Stimulated activated CD8-positive, alpha-beta memory T cell treated with anti-CD3 and anti-CD28 coated beads, Interleukin-15, amount 100 ng/mL, for 24 hours (primary cell): ENCODE measurements at regions not wholly inside any gene's neighbourhood (a gene's known extent, or its start where the extent isn't known, plus 50 kb on each side); places are given as distances from the start of the nearest gene placed in this dataset.
"Not testable (repeated sequence)": the region's sequence is repeated elsewhere in the genome, so short reads cannot be mapped to it uniquely, and the experiment has no call there.

Experiments
- DNase-seq: peaks from one replicate; pipeline ENCODE4 v3.0.0-alpha.2; 2020; ENCODE audit warnings: low read depth

DNA sequence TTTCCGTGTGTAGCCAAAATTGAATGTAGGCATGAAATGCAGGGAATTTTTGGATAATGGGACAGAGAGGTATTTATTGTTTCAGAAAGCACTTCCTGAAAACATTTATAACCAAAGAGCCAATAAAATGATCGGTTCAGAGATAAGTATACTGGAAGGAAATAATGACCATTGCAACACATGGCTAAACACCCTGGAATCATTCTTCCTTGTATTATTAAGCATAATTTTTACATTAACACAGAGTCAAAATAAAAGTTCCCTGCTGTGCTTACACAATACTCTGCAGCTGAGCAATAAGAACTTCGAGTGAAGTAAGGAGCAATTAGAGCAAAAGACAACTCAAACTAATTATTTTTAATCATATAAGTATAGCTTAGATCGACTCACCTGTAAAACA is 648.3 kb downstream of the TNS3 start:
- DNase-seq: no peak

DNA sequence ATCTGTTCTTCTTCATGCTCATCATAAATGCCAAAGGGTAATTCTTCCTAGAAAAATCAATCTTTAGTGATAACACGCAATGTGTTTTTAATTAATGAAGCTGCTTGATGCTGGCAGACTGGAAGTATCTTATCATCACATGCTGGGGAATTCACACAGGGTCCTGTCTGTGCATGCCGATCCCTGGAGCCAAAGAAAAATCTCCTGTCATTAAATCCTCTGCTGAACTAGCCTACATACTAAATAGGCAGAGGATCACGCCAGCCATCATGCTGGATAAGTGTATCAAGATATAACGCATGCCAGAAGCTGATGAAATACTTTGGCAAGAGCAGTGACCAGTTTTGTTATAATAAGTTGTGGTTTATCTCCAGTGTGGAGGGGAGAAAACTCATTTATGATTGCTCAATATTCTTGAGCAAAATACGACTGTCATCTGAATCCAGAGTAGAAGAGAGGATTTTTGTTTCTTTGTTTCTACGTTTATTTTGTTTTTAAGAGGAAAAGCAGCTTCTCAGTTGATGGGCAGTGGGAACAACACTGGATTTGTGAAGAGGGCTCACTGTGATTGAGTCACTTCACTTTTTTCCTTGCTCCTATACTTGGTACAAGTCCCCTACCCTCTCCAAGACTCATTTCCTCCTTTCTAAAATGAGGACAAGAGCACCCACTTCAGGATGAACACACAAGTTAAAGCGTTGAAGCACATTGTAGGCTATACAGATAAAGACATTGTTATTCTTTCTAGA is 649.1 kb downstream of the TNS3 start:
- no peak for DNase-seq

DNA sequence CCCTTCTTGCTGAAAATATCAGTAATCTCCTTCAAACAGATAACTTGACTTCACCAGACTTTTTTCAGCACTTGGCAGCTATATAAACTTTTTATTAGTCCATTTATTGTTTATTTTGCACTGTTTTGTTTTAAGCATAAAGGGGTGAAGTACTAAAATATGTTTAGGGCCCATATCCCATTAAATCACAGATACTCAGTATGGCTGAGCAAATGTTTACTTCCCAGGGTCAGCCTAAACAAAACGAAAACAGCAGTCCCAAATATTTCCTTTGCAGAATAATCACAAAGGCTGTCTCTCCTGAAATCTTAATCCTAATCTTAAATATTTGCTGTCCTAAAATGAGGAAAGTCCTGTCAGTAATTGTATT is 649.6 kb downstream of the TNS3 start:
- DNase-seq: no peak

DNA sequence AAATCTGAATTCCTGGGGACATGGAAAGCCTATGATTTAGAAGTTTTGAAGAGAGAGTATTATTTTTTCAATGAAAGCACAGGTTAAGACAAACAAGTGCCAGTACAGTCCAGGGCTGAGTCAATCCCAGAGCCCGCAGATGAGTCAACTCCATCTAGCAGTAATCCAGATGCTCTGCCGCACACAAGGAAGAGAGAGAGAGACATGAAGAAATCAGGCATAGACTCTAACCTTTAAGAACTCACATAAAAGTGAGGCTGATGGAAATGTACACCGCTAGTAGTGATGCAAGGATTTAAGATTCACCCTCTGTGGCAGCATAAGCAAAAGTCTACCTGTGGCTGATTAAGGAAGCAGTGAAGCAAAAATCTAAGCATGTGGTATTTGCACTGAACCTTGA is 651.5 kb downstream of the TNS3 start:
- DNase-seq: no peak

DNA sequence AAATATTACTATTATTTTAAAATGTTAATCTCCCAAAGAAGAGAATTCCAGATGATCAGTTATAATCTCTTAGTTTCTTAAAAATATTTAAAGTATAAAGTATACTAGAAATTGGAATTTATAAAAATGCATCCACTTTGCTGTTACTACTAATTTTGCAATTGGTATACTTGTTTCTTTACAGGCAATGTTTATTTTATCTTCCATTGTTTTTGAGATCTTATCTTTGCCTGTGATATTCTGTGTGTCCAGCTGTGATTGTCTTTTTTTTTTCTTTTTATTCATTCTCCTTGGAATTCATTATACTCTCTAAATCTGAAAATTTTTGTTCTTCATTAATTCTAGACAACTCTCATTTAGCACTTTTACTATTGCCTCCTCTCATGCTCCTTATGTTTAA is 652.6 kb downstream of the TNS3 start:
- DNase-seq: no peak

DNA sequence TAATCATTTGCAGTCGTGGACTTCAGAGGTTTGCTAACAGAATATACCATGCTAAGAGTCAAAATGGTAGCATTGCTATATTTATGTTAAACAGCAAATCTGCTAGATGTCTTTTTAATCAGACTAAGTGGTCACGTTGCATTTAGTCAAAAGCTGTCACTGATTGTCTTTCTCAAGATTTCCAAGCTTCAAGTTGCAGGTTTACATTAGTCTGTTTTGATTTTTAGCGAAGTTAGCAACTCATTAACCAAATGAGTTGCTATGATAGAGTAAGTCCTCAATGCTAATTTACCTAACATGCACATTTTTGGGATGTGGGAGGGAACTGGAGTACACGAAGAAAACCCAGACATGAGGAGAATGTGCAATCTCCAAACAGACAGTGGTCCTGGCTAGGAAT is 653.2 kb downstream of the TNS3 start:
- no peak for DNase-seq

DNA sequence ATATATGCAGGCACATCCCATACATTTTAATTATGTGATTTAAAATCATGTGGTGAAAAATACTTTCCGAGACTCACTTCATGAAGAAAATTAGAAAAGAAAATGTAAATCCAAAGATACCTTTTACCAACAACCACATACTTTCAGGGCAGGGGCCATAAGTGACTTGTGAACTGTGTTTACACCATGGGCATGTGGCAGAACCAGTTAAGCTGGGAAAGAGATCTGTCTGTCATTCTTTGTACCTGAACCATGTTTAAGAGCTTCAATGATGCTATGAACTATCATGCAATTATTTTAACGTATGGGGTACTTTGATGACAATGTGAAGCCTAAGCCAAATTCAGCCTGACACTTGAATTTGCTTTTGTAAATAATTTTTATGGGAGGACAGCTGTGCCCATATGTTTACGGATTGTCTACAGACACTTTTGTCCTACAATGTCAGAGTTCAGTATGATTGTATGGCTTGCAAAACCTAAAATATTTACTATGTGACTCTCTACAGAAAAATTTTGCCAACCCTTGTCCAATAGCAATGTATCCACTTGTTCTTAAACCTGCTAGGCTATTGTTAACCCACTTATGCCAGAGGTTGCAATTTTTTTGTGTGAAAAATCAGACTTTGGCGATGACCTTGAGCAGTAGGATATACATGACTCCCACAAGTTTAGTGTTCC is 654.6 kb downstream of the TNS3 start:
- DNase-seq: no peak

DNA sequence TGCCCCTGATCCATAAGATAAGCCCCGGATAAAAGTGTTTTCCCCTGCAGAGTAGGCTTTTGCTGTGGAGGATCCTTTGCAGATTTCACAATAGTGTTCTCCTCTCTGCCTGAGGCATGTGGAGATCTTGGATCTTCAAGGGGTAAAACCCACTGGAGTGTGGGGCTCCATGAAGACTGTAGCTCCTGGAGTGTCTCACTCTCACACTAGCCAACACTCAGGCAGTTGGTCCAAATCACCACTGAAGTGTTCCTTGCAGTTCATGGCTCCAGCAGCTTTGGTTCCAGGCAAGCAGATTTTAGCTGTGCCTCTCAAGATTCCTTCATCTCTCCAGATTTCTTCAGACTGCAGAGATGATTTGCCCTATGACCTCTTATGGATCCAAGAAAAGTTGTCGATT is 665.3 kb downstream of the TNS3 start:
- no peak for DNase-seq

DNA sequence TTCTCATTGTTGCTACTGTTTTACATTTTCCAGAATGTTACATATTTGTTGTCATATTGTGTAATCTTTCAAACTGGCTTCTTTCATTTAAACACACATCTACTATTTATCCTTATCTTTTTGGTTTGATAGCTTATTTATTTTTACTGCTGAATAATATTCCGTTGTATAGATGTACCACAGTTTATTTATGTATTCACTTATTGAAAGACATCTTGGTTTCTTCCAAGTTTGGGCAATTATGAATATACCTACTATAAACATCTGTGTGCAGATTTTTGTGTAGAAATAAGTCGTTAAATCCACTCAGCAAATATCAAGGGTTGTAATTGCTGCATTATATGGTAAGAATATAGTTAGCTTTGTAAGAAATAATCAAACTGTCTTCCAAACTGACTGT is 669.2 kb downstream of the TNS3 start:
- DNase-seq: no peak

DNA sequence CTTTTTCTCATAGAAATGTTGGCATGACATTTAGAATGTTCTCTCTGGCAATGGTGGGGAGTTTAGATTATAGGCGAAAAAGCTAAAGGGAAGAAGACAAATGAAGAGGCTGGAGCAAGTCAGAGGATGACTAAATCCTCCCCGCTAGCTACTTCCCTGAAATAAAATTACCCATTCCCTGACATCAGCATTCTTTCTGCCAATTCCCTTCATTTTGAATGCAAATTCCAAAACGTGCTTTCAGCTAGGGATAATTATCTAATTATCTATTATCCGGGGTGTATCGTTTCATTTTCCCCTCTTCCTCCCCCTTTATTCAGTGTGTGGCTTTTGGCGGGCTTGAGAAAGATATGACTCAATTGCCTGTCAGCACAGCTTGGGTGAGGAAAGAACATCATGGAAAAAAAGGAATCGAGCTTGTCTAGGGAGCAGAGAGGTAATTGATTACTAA is 672.3 kb downstream of the TNS3 start:
- no peak for DNase-seq

DNA sequence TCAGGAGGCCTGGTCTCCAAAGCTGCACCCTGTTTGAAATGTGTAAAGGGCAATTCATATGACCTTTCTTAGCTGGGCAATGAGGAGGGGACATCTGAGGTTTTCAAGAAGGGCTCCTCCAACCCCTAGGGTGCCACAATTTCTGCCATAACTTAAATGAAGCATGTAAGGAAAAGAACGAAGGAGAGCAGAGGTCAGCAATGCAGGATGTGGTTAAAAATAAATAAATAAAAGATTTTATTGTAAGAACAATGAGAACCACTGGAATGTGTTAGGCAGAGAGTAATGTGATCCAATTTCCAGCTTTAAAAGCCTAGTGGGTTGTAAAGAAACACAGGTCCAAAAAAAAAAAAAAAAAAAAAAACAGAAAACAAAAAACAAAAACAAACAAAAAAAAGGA is 673.1 kb downstream of the TNS3 start:
- no peak for DNase-seq

DNA sequence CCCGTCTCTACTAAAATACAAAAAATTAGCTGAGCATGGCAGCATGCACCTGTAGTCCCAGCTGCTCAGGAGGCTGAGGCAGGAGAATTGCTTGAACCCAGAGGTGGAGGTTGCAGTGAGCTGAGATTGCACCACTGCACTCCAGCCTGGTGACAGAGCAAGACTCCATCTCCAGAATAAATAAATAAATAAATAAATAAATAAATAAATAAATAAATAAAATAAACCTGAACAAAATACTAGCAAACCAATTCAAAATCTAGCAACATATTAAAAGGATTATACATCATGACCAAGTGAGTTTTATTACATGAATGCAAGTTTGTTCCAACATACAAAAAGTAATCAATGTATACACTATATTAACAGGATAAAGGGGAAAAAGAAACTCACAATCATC is 677.4 kb downstream of the TNS3 start:
- DNase-seq: not testable (repeated sequence)

DNA sequence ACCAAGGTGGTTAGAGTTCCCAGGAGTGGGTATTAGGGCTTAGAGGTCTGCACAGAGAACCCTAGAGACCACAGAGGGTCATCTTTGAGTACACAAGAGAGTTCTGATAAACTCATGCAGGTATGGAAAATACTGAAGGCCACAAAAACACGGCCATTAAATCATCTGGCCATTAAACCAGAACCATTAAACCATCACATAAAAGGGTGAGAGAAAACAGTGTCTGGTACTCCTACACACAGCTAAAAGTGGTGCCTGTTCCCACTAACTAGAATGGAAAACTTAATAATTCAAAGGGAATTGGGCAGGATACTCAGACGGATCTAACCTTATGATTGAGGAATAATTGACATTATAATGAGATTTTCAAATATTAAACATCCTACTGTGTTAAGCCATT is 679.4 kb downstream of the TNS3 start:
- no peak for DNase-seq

DNA sequence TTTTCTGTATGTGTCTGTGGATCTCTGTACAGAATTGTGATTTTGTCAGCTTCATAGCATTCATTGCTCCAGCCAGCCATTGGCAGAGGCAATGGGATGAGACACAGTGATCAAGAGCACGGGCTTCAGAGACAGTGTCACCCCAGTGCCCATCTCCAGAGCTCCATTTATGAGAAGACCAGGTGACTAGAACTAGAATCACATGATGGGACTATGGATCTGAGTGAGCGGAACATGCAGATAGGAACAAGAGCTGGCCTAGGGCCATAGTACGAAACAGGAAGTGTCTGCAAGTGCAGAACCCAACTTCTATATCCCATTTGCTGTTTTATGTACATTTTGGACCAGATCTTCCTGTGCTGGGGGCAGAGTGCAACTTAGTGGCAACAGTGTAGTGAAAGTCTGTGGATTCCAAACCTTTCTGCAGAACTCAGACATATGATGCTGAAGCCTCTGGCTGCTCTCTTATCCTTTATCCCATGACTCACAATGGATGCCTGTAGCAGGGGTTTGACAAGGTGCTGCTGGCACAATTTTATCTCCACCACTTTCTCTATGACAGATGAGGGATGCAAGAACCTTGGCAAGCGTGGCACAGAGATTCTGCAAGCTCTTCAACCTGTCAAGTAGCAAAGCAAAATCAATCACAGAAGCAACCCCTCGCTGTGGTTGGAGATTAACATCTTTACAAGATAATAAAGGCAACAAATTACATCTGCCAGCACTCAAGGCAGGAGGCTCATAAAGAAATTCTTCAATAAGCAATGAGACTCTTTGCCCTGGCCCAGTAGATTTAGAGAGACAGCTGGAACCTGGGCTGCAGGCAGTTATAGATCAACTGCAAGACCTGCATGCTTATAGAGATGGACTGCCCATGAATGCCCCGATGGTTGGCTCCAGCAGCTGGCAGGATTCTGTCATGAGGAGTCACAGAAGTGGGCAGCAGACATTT is 681.3 kb downstream of the TNS3 start:
- no peak for DNase-seq

DNA sequence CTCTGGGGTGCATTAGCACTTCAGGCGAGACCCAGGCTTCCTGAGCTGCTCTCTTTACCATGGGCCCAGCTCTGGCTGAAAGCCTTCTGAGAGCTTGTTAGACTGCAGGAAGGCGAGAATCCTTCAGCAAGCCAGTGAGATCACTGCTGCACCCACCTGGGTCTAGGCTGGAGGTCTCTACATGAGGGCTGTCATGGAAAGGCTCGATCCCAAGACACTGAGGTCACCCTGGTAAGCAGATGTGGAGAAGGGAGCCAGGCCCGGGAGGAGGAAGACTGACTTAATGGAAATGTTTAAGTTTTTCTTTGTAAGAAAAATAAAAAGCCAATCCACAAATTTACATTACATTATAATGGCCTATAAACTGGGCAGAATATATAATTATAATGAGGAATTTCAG is 684.5 kb downstream of the TNS3 start:
- DNase-seq: no peak

DNA sequence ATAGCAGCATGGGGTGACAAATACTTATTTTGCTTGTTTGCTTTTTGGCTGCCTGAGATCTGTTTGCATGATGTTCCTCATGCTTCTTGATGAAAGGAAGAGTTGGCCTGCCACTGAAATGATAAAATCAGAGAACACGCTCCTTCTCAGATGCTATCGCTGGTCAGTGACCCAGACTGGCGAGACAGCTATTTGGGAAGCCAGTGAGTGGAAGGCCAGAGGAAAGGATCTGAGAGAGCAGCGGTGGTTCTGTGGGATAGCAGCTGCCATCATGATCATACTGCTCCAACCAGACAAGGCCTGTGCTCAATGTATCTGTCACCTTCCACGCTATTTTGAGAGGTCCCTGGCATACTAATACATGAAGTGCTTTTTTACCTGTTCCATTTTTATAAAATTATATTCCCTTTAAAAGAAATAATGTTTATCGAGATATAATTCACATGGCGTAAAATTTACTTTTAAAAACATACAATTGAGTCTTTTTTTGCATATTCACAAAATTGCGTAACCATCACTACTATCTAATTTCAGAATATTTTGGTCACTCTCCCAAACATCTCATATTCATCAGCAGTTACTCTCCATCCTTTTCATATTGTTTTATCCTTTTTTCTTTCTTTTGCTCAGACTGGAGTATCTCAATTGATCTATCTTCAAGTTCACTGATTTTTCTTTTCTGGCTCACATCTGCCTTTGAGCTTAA is 695.1 kb downstream of the TNS3 start:
- DNase-seq: no peak

DNA sequence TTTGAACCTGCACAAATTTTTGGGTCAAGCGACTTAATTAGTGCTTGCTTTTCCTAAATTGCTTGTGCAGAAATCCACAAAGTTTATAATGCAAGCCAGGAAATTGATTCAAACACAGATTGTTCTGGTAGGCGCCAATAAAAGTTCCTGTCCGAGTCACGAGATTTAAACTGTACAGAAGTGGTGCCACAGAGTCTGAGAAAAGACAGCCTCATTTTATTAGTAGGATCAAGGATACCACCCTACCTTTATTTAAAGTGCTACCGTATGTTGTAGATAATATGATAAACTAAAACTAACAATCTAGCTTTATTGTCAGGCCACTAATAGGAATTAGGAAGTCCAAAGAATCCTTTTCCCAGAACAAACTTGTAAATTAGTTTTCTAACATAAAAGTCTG is 696.7 kb downstream of the TNS3 start:
- DNase-seq: no peak

DNA sequence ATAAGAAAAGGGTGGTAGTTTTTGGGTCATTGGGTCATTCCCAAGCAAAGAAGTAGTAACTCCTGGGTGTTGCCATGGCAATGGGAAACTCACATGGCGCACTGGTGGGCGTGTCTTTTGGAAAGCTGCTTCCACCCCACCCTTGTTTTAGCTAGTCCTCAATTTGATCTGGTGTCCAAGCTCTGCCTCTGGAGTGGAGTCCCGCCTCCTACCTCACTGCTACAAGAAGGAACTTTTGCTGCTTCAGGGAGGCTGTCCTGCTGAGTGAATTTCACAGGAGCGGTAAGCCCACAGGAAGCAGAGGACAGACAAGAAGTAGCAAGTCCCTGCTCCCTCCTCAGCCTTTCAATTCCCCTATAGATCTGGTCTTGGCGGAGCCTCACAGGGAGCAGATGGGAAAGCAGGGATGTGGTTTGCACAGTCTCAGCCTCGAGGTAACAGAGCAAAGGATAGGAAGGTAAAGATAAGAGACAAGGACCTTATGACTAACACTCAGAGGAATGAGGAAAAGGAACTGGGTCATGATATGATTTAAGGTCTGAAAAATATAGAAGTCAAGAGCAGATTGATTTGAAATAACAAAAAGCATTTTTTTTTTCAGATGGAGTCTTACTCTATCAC is 700.3 kb downstream of the TNS3 start:
- no peak for DNase-seq

DNA sequence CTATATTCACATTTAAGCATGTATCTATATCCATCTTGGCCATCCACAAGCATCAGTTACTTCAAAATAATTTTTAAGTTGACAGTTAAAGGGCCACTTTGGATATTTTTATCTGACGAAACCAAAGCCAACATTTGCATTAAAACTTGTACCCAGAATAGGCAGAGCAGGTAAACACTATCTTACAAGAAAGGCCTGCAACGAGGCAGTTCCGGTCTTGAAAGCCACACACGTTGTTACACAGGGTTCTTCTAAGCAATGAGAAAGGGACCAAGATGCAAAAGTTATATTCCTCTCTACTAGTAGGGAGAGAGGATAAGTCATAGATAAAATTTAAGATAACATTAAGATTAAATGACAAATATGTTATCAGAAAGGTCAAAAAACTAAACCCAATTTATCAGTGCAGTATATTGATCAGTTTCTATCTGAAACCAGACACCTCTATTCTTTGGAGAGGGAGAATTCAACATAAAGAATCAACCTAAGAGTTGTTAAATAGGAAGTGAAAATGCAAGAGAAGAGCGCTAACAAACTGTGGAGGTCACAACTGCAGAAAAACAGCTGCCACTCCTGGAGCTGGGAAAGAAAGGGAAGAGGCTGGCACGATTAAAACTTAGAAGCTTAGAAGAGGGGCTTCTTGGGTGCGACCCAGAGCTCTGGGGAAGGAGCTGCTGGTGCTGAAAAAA is 701.3 kb downstream of the TNS3 start:
- DNase-seq: no peak

DNA sequence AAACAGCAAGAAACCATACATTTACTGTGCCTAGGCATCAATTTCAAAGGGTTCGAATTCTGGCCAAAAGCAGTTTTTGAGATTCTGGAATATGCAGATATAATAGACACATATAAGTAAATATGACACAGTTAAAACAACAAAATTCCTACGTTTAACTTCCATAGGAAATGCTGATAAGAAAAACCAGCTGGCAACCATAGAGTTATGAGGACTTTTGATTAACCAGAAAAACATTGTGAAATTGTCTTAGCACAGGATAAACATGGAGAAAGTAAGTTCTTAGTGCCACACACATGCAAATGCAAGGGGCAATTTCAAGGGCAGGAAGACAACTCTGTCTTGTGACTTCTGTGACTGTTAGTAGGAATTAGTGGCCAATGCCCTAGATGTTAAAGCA is 702.1 kb downstream of the TNS3 start:
- no peak for DNase-seq

DNA sequence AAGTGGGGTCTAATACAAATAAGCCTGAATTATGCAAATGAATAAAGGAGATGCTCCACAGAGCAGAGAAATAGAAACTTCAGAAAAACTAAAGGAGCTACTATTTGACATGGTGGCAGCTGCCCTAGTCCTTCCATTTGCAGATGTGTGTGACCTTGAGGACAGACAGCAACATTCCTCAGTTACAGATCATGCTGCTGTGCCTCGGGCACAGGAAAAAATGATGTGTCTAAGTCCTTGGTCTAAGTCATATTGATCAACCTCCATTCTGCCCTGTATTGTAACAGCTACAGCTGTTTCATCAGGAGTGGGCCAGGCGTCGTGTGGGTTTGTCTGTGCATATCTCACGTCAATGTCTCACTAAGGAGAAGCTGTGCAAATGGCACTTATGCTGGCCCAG is 710.4 kb downstream of the TNS3 start:
- DNase-seq: no peak
